GM18502 (cell line): ENCODE measurements at regions not wholly inside any gene's neighbourhood (a gene's known extent, or its start where the extent isn't known, plus 50 kb on each side); places are given as distances from the start of the nearest gene placed in this dataset.

Experiments
- ATAC-seq: cut with Tn5 transposase; IDR thresholded peaks from one replicate; pipeline ENCODE4 v1.9.1; 2021; ENCODE audit warnings: mild to moderate bottlenecking; ENCODE audit not compliant: unreplicated experiment, poor library complexity

- no peak for ATAC-seq
Measured at GRCh38 chr9:108473209-108474112, 382.3 kb downstream of the ACTL7B start.

GRCh38 chr9:108469654-108470053, 386.1 kb downstream of the ACTL7B start:
- ATAC-seq = no peak

GRCh38 chr9:108468364-108468763, 387.4 kb downstream of the ACTL7B start:
- peak; percentile 74 for ATAC-seq

- peak; percentile 17 for ATAC-seq
Measured at GRCh38 chr9:108467653-108468324, 388.0 kb downstream of the ACTL7B start.

- no peak for ATAC-seq
Measured at GRCh38 chr9:108467161-108467560, 388.6 kb downstream of the ACTL7B start.

GRCh38 chr9:108466304-108466703, 389.5 kb downstream of the ACTL7B start:
- ATAC-seq = no peak

GRCh38 chr9:108463932-108464606, 391.7 kb downstream of the ACTL7B start:
- ATAC-seq = no peak

- no peak for ATAC-seq
Measured at GRCh38 chr9:108456903-108457302, 398.9 kb downstream of the ACTL7B start.

- no peak for ATAC-seq
Measured at GRCh38 chr9:108445431-108446071, 410.2 kb downstream of the ACTL7B start.

GRCh38 chr9:108444400-108445358, 411.1 kb downstream of the ACTL7B start:
- ATAC-seq = no peak

- ATAC-seq = no peak
Measured at GRCh38 chr9:108443741-108444140, 412.0 kb downstream of the ACTL7B start.

- ATAC-seq = no peak
Measured at GRCh38 chr9:108443019-108443633, 412.7 kb downstream of the ACTL7B start.

- no peak for ATAC-seq
Measured at GRCh38 chr9:108442627-108443018, 413.2 kb downstream of the ACTL7B start.

GRCh38 chr9:108441726-108442125, 414.1 kb downstream of the ACTL7B start:
- ATAC-seq = no peak

GRCh38 chr9:108441251-108441650, 414.5 kb downstream of the ACTL7B start:
- no peak for ATAC-seq

GRCh38 chr9:108439947-108440346, 415.8 kb downstream of the ACTL7B start:
- ATAC-seq = no peak

GRCh38 chr9:108437656-108438055, 418.1 kb downstream of the ACTL7B start:
- no peak for ATAC-seq

- ATAC-seq = no peak
Measured at GRCh38 chr9:108436448-108436847, 419.3 kb downstream of the ACTL7B start.

GRCh38 chr9:108434502-108434901, 421.3 kb downstream of the ACTL7B start:
- no peak for ATAC-seq
